ENCODE measurements at regions not wholly inside any gene's neighbourhood (a gene's known extent, or its start where the extent isn't known, plus 50 kb on each side); places are given as distances from the start of the nearest gene placed in this dataset.
"Not testable (repeated sequence)": the region's sequence is repeated elsewhere in the genome, so short reads cannot be mapped to it uniquely, and the experiment has no call there.

DNA sequence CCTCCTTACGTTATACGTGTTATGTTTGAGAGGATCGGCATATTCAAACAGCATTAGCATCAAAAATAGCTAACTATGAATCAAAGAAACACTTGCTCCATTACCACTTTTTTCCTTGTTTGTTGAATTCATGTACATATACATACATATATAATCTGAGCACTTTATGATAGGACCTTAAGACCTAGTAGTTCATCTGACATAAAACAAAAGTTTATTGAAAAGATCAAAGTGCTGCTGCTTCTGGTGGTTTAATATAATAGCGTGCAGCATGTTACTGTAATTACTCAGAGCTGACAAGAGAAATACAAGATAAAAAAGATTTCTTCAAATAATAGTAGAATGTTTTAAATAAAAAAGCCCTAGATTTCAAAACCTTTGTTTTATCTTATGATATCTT is 1850.9 kb upstream of the LRRTM1 start:
- no peak for DNase-seq

DNA sequence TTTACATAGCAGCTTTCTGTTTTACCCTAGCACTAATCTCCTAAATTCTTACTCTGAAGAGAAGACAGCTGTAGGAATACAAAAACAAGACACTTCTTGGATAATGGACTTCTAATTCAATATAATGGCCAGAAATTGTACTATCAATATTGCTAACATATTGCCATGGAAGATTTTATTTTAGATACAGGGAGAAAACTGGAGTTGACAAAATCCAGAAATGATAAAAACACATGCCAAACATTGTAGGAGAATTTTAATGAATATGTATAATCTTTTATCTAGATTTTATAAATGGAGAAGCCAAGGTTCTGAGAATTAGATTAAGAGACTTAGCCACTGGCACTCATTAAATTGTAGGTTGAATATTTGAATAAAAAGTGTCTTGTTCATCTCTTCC is 1838.8 kb upstream of the LRRTM1 start:
- no peak for DNase-seq

DNA sequence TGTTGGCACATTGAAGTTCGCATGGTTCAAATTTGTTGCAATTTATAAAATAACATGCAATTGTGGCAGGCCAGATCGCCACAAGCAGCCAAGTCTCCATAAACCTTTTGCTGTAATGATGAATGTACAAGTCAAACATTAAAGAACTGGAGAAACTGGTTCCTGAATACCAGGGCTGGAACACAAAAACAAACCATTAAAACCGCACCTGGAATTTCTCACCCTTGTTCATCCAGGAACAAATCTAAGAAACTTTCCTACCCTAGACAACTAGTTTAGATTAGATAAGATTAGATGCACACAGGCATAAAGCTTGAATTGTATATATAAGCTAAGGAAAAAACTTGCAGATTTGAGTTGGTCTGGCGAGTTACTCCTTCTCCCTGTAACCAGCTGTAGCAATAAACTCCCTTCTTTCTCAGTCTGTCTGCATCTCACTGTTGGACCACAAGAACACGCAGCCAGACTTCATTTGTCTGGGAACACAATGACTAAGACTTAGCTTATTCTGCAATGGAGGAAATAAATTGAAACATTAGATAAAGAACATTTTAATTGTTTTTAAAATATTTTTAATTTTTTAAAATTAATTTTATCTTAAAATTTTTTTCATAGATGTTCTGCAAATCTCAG is 1835.5 kb upstream of the LRRTM1 start:
- no peak for DNase-seq

DNA sequence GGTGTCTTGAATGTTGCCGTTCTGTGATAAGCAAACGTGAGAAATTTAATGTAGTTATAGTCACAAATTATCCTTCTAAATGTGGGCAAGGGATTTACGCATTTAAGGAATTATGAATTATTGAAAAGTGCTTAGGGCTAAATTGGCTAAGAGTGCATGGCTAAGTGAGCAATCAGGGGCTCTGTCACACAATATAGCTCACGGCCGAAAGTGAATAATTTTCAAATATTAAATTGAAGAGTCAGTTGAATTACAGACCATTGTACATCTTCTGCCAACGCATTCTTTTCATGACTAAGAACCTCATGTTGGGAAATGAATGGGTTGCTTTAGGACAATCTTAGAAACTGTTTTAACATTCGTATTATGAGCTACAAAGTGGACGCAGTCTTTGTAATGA is 1832.9 kb upstream of the LRRTM1 start:
- no peak for DNase-seq

DNA sequence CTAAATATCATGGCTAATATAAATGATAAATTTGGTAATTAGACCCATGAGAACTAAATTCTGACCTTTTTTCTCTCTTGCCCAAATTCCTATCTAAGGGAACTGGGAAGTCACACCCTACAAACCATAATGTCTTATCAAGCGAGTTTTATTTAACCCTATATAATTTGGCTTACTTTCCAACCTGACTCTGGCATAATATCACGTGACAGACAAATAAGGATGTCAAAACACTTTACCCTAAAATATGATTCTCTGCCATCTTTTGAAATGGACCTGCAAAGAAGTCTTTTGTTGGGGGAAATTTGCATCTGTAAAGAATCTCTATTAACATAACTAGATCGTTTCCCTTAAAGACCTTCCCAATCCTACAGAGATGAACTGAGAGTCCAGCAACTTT is 1823.5 kb upstream of the LRRTM1 start:
- DNase-seq = no peak

DNA sequence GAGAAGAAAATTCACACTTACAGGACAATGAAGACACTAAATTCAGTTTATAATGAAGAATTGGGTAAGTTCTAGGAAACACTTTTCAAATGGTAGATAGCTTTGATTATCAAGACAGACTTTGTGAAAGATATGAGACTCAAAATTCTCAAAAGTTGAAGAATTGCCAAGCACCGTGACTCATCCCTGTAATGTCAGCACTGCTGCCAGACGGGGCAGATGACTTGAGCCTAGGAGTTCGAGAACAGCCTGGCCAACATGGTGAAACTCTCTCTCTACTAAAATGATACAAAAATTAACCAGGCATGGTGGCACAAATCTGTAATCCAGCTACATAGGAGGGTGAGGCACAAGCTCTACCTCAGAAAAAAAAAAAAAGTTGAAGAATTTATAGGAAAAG is 1820.1 kb upstream of the LRRTM1 start:
- no peak for DNase-seq

DNA sequence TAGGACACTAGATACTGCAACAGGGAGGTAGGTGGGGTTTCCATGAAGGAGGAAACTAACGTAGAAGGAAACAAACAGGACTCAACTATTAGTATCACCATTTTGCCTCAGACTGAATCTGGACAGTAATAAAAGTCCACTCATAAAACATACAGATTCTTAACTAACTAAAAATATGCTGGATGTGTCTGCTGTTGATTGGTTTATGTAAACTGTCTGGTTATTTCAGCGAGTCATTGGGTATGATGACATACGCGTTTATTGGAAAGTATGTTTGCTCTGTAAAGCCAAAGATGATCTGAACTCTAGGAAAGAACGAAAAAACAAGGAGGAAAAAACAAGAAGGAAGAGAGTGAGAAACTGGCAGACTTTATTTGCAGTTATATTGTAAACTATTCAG is 1816.1 kb upstream of the LRRTM1 start:
- DNase-seq = no peak

DNA sequence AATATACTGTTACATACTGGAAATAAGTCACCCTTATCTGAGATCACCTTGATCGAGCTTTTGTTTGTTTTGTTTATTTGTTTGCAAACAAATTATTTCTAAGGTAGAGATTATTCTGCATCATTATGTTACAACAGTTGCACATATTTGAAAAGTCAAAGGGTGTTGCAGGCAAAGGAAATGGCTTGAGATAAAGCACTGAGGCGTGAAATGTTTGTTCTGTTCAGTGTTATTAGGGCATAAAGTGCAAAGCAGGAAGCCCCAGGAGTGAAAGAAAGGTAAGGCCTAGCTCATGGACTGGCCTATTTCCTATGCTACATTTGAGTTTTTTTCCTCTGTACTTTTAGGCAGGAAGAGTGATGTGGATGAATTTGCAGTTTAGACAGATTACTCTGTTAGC is 1815.6 kb upstream of the LRRTM1 start:
- no peak for DNase-seq

DNA sequence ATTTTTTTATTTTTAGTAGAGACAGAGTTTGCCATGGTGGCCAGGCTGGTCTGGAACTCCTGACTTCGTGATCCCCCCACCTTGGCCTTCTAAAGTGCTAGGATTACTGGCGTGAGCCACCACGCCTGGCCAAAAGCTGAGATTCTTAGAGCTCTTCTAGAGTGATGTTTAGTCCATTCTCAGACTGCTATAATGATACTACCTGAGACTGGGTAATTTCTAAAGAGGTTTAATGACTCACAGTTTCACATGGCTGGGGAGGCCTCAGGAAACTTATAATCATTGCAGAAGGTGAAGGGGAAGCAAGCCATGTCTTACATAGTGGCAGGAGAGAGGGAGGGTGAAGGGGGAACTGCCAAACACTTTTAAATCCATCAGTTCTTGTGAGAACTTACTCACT is 1804.9 kb upstream of the LRRTM1 start:
- no peak for DNase-seq

DNA sequence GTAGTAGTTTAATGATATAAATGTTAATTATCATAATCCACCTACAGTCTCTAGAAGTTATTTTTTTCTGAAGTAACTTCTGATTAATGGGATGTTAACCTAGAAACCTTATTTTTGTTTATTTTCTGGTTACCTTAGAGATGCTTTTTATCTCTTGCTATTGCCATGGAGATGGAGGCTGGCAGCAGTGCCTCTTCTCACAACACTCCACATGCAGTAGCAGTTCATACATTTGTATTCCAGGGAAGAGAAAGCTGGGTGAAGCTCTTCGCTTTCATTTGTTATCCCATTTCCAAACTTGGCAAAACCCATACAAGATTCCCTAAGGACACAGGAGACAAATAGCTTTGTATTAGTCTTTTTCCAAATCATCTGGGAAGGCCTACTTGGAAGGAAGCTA is 1794.1 kb upstream of the LRRTM1 start:
- DNase-seq = no peak

DNA sequence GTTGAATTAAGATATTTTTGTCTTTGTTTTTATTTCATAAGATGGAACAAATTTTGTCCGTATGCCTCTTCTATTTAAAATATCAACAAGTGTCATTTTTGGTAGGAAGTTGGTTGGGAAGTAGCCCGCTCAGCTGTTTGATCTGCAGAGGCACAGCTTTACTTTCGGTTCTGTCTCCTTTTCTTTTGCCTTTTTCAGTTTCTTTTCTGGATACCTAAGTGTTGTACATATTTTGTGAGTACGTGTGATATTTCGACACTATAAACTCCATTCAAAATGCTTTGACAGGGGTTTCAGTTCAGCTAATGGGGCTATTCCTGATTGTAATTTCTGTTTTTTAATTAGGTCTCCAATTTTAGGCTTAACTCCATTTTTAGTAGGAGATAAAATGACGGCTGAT is 1785.0 kb upstream of the LRRTM1 start:
- DNase-seq = no peak

DNA sequence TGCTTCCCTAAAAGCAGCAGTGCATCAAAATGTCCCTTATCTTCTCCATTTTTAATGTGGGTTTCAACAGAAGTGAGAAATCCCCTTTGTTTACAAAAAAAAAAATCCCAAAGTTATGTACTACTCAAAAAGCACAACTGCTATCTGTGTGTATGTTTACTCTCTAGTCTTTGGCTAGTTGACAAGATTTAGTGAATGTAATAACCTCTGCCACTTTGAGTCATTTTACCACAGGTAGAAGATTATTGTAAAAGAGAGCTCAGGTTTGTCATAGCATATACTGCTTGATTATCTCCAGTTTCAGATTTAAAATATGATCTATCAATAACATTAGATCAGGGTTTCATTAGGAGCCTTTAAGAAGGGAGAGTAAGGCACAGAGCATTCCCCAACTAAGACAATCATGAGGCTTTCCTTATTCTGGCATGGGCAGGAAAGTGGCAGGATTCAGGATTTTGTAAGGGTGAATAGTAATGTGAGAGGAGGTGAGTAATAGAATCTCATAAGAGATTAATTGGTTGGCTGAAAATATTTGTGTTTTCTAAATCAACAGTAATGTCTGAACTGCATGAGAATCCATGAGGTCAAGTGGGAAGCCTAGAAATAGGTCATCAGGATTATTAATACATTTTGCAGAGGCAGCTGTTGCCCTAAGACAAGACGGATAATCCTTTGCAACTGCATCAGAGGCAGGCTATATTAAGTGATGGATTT is 1780.3 kb upstream of the LRRTM1 start:
- DNase-seq = no peak

DNA sequence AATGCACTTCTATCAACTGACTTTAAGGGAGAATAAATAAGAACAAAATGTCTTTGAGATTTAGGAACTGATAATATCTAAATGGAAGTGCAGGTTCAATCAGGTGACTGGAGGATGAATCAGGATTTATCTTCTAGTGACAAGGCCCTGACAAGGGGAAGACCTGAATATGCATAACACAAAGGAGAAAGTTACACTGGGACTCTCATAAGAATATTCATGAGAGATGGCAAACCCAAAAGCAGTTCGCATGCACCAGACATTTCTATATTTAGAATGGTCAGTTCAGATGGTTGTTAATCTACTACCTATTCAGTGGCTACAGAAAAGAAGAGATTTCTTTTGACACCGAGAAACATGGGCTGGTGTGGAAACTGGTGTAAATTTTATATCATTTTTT is 1771.3 kb upstream of the LRRTM1 start:
- no peak for DNase-seq

DNA sequence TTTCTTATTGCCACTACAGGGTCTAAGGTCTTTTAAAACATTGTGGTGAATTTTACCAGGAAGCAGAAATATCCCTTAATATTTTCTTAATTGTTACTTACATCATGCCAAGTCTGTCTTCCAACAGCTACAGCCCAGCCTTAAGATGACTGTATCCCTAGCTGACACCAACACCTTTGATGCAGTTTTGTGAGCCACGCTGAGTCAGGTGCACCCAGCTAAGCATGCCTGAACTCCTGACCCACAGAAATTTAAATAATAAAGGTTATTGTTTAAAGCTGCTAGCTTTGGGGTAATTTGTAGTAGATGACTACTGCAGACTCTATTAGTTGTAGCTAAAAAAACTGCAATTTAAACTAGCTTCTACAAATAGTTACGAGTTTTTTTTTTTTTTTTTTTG is 1757.9 kb upstream of the LRRTM1 start:
- DNase-seq = no peak

DNA sequence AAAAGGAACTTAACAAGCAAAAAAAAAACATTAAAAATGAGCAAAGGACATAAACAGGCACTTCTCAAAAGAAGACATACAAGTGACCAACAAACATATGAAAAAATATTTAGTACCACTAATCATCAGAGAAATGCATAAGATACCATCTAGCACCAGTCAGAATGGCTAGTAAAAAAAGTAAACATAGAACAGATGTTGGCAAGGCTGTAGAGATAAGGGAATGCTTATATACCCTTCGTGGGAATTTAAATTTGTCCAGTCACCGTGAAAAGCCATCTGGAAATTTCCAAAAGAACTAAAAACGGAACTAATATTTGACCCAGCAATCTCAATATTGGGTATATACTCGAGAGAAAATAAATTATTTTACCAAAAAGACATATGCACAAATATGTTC is 1751.3 kb upstream of the LRRTM1 start:
- no peak for DNase-seq

DNA sequence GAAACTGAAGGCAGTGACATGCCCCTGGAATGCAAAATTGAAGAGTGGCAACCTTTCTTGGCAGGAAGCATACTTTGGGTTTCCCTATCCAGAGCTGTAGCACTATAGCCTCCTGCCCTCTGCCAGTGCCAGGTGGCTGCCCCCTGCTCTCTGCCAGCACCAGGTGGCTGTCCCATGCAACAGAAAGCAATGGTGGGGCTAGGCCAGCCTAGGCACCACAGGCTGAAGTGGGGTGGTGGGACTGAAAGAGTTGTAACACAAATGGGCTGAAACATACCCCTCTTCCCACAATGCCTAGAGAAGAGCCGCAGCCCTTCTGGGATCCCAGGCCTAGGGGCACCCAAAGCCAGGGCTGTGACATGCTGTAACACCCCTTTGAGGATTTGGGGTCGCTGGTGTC is 1739.3 kb upstream of the LRRTM1 start:
- no peak for DNase-seq

DNA sequence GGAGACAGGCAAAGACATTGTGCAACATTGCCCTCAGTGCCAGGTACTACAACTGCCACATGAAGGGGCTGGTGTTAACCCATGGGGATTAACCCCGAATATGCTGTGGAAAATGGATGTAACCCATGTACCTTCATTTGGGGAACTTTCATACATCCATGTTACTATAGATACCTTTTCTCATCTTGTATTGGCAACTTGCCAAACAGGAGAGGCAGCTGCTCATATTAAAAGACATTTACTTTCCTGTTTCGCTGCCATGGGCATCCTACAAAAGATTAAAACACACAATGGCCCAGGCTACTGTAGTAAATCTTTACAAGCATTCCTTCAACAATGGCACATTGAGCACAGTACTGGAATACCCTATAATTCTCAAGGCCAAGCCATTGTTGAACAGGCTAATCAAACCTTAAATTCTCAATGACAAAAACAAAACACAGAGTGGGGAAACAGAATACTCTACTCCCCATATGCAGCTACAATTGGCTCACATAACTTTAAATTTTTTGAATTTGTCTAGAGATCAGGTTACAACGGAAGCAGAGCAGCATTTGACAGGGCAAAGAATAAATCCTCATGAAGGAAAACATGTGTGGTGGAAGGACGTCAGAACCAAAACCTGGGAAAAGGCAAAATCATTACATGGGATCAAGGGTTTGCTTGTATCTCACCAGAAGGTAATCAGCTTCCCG is 1723.5 kb upstream of the LRRTM1 start:
- no peak for DNase-seq

DNA sequence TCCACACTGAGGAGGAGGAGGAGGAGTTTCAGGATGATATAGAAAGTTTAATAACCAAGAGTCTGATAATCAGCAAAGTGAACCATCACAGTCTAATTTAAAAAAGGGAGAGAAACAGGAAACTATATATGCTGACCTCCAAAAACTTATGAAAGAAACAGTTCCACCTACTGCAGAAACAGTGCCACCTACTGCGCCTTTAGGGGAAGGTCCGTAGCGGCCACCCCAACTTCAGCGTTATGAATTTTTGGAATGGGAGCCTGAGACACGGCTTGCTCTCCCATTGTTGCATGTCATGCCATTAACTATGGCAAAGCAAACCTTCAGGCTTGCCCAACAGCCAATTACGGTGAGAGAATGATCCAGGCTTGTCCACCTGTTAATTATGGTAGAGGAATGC is 1719.2 kb upstream of the LRRTM1 start:
- no peak for DNase-seq

DNA sequence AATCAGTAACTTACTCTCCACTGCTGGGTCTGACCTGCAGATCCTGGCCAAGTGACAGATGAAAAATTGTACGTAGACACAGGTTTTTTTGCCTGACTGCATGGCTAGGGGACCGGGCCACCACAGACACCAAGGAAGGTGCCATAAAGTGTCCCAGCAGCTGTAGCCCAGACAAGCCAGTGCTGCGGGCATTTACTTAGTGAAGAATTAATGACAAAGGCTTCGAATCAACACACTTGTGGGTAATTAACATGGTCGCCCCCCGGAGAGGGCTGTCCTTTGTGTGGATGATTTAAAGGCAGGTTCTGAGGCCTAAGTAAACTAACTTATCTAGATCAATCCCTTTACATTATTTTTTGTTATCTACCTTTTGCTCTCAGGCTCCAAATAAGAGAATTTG is 1709.1 kb upstream of the LRRTM1 start:
- peak; percentile 1 for DNase-seq

DNA sequence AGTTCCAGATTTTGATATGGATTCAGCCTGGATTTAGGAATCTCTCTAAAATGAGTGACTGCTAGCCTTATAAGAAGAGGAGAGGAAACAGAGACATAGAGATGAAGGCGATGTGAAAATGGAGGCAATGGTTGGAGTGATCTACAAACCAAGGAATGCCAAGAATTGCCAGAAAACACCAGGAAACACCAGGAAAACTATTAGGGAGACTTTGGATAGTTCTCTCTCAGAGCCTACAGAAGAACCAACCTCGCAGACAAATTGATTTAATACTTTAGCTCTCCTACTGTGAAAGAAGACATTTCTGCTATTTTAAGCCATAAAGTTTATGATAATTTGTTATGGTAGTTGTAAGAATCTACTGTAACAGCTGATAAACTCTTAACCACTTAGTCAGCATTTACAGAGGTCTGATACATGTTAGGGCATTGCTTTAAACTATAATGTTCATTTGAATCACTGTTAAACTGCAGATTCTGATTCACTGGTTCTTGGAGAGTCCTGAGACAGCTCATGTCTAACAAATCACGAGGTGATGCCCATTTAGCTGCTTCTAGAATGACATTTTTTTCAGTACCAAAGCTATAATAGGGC is 1702.6 kb upstream of the LRRTM1 start:
- no peak for DNase-seq

DNA sequence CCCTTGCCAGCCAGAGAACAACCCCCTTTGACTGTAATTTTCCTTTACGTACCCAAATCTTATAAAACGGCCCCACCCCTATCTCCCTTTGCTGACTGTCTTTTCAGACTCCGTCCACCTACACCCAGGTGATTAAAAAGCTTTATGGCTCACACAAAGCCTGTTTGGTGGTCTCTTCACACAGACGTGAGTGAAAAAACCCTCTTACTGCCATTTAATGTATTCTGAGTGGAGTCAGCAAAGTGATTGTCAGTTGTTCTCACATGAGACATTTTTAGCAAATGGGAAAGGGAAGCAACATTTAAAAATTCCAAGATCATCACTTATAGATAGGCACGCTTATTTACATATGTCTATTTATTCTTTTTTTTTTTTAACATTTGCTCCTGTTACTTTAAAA is 1701.3 kb upstream of the LRRTM1 start:
- DNase-seq = not testable (repeated sequence)

DNA sequence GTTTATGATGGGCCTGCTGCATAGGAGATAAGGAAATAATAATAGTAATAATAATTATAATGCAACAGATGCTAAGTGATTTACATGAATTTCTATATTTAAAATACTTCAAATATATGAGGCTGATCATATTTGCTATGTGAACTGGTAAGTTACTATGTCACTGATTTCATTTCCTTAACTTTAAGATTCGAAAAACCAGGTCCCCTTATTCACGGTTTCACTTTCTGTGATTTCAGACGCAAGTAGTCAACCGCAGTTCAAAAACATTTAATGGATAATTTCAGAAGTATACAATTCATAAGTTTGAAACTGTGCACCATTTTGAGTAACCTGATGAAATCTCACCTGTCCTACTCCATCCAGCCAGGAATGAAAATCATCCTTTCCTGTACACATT is 1697.1 kb upstream of the LRRTM1 start:
- no peak for DNase-seq

DNA sequence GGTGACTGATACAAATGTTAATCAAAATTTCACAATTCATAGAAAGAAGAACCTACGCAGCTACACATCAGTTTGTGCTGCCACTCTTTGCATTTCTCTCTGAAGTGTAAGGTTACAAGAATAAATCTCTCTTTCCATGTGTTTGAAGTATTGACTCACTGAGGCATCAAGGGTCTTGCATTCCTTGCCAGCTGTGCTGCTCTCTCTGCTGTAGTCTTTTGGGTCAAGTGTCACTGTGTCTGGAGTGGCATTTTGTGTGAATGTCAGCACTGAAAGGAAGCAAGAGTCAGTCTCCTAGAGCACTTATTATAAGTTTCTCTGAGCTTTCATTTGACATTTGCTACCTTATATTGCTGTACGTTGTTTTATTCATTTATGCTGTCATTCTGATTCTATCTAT is 1696.1 kb upstream of the LRRTM1 start:
- DNase-seq = no peak

DNA sequence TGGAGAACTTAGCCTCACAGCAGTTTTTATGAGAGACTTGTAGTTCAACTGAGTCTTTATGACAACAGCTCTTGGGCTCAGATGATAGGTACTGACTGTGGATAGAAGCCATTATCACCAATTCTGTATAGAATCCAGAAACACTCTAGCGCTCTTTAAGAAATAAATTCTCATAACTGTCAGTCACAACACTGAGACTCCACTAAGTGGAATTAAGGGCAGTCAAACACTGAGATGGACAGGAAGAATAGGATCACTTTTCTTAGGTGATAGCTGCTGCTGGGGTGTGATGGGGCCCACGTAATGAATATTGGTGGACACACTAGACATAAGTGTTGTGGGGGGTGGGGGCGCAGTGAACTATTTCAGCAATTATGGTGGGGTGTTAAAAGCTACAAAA is 1691.8 kb upstream of the LRRTM1 start:
- no peak for DNase-seq
